ENCODE measurements at regions not wholly inside any gene's neighbourhood (a gene's known extent, or its start where the extent isn't known, plus 50 kb on each side); places are given as distances from the start of the nearest gene placed in this dataset.

- no peaks in the 10 kb centered on the region for H3K36me3 Mint-ChIP-seq (ENCODE audit: low read depth)
- peaks cover 21% of the 10 kb centered on the region for H3K27me3 Mint-ChIP-seq
- no peak overlapping the region for H3K4me3 Mint-ChIP-seq
- ChIA-PET CTCF (no interaction called here), POLR2A (no interaction called here)
- H3K4me1 Mint-ChIP-seq: no peaks in the 10 kb centered on the region
- H3K9me3 Mint-ChIP-seq: no peaks in the 10 kb centered on the region
- no peak overlapping the region for H3K27ac Mint-ChIP-seq
- no peak for DNase-seq
Observed at GRCh38 chr9:99531313-99531712, 290.4 kb upstream of the NR4A3 start.

GRCh38 chr9:99533421-99533820, 288.3 kb upstream of the NR4A3 start:
- DNase-seq: no peak
- ChIA-PET POLR2A (no interaction called here), CTCF (interaction anchor here (1.1 kb wide), 1 partner anchor 16 kb away, joined by 4 read pairs; no protein-coding TSS in a partner anchor)
- Mint-ChIP-seq H3K9me3 (no peaks in the 10 kb centered on the region), H3K27me3 (peaks cover 24% of the 10 kb centered on the region), H3K36me3 (ENCODE audit: low read depth) (no peaks in the 10 kb centered on the region), H3K4me3 (no peak overlapping the region), H3K27ac (no peak overlapping the region), H3K4me1 (no peaks in the 10 kb centered on the region)

GRCh38 chr9:99537996-99538395, 283.7 kb upstream of the NR4A3 start:
- Mint-ChIP-seq H3K27ac (no peak overlapping the region), H3K4me3 (no peak overlapping the region), H3K27me3 (peaks cover 15% of the 10 kb centered on the region), H3K4me1 (no peaks in the 10 kb centered on the region), H3K36me3 (ENCODE audit: low read depth) (no peaks in the 10 kb centered on the region), H3K9me3 (no peaks in the 10 kb centered on the region)
- POLR2A ChIA-PET: interaction anchor here (0.5 to 0.6 kb wide), 2 partner anchors 206 to 473 kb away, joined by 3 read pairs; no protein-coding TSS in a partner anchor
- CTCF ChIA-PET: no interaction called here
- no peak for DNase-seq

GRCh38 chr9:99544526-99544925, 277.2 kb upstream of the NR4A3 start:
- Mint-ChIP-seq H3K36me3 (ENCODE audit: low read depth) (no peaks in the 10 kb centered on the region), H3K27me3 (peaks cover 20% of the 10 kb centered on the region), H3K9me3 (no peaks in the 10 kb centered on the region), H3K27ac (no peak overlapping the region), H3K4me1 (no peaks in the 10 kb centered on the region), H3K4me3 (no peak overlapping the region)
- CTCF ChIA-PET: interaction anchor here (0.8 kb wide), 1 partner anchor 39 kb away, joined by 3 read pairs; no protein-coding TSS in a partner anchor
- POLR2A ChIA-PET: no interaction called here
- DNase-seq: no peak

- no peak for DNase-seq
- Mint-ChIP-seq H3K36me3 (ENCODE audit: low read depth) (no peaks in the 10 kb centered on the region), H3K4me1 (no peaks in the 10 kb centered on the region), H3K27ac (no peak overlapping the region), H3K4me3 (no peak overlapping the region), H3K27me3 (peaks cover 39% of the 10 kb centered on the region), H3K9me3 (peaks cover 2% of the 10 kb centered on the region)
- POLR2A ChIA-PET: no interaction called here
- CTCF ChIA-PET: no interaction called here
Observed at GRCh38 chr9:99549441-99549840, 272.2 kb upstream of the NR4A3 start.

- H3K27ac Mint-ChIP-seq: no peak overlapping the region
- H3K9me3 Mint-ChIP-seq: peaks cover 3% of the 10 kb centered on the region
- no peak for DNase-seq
- H3K36me3 Mint-ChIP-seq (ENCODE audit: low read depth): no peaks in the 10 kb centered on the region
- no peaks in the 10 kb centered on the region for H3K4me1 Mint-ChIP-seq
- H3K4me3 Mint-ChIP-seq: no peak overlapping the region
- POLR2A ChIA-PET: no interaction called here
- CTCF ChIA-PET: no interaction called here
- peaks cover 27% of the 10 kb centered on the region for H3K27me3 Mint-ChIP-seq
Observed at GRCh38 chr9:99555792-99556191, 265.9 kb upstream of the NR4A3 start.

GRCh38 chr9:99556998-99557397, 264.7 kb upstream of the NR4A3 start:
- peaks cover 3% of the 10 kb centered on the region for H3K9me3 Mint-ChIP-seq
- H3K27ac Mint-ChIP-seq: no peak overlapping the region
- CTCF ChIA-PET: no interaction called here
- peaks cover 25% of the 10 kb centered on the region for H3K27me3 Mint-ChIP-seq
- no peaks in the 10 kb centered on the region for H3K4me1 Mint-ChIP-seq
- H3K4me3 Mint-ChIP-seq: no peak overlapping the region
- no peaks in the 10 kb centered on the region for H3K36me3 Mint-ChIP-seq (ENCODE audit: low read depth)
- POLR2A ChIA-PET: no interaction called here
- no peak for DNase-seq

- H3K36me3 Mint-ChIP-seq (ENCODE audit: low read depth): no peaks in the 10 kb centered on the region
- H3K4me1 Mint-ChIP-seq: no peaks in the 10 kb centered on the region
- peaks cover 3% of the 10 kb centered on the region for H3K9me3 Mint-ChIP-seq
- no peak overlapping the region for H3K27ac Mint-ChIP-seq
- H3K27me3 Mint-ChIP-seq: peaks cover 18% of the 10 kb centered on the region
- DNase-seq: no peak
- ChIA-PET CTCF (no interaction called here), POLR2A (no interaction called here)
- no peak overlapping the region for H3K4me3 Mint-ChIP-seq
Observed at GRCh38 chr9:99557816-99558215, 263.9 kb upstream of the NR4A3 start.

GRCh38 chr9:99559776-99560175, 261.9 kb upstream of the NR4A3 start:
- H3K4me3 Mint-ChIP-seq: no peak overlapping the region
- POLR2A ChIA-PET: no interaction called here
- no peak overlapping the region for H3K27ac Mint-ChIP-seq
- DNase-seq: no peak
- peaks cover 3% of the 10 kb centered on the region for H3K9me3 Mint-ChIP-seq
- CTCF ChIA-PET: no interaction called here
- H3K36me3 Mint-ChIP-seq (ENCODE audit: low read depth): no peaks in the 10 kb centered on the region
- H3K27me3 Mint-ChIP-seq: peaks cover 10% of the 10 kb centered on the region
- H3K4me1 Mint-ChIP-seq: no peaks in the 10 kb centered on the region

- Mint-ChIP-seq H3K27ac (no peak overlapping the region), H3K27me3 (peaks cover 10% of the 10 kb centered on the region), H3K36me3 (ENCODE audit: low read depth) (no peaks in the 10 kb centered on the region), H3K4me1 (no peaks in the 10 kb centered on the region), H3K9me3 (peaks cover 3% of the 10 kb centered on the region), H3K4me3 (no peak overlapping the region)
- no peak for DNase-seq
- ChIA-PET POLR2A (no interaction called here), CTCF (no interaction called here)
Observed at GRCh38 chr9:99560561-99560960, 261.1 kb upstream of the NR4A3 start.

GRCh38 chr9:99561509-99561917, 260.2 kb upstream of the NR4A3 start:
- CTCF ChIA-PET: no interaction called here
- Mint-ChIP-seq H3K36me3 (ENCODE audit: low read depth) (no peaks in the 10 kb centered on the region), H3K4me3 (no peak overlapping the region)

GRCh38 chr9:99561961-99562565, 259.6 kb upstream of the NR4A3 start:
- peaks cover 3% of the 10 kb centered on the region for H3K9me3 Mint-ChIP-seq
- POLR2A ChIA-PET: no interaction called here
- DNase-seq: no peak
- peaks cover 10% of the 10 kb centered on the region for H3K27me3 Mint-ChIP-seq
- no peak overlapping the region for H3K4me3 Mint-ChIP-seq
- H3K36me3 Mint-ChIP-seq (ENCODE audit: low read depth): no peaks in the 10 kb centered on the region
- no peak overlapping the region for H3K27ac Mint-ChIP-seq
- no peaks in the 10 kb centered on the region for H3K4me1 Mint-ChIP-seq
- CTCF ChIA-PET: no interaction called here

More at GRCh38 chr9:99561509-99561917, 260.2 kb upstream of the NR4A3 start:
- Mint-ChIP-seq H3K27me3 (peaks cover 10% of the 10 kb centered on the region), H3K27ac (no peak overlapping the region), H3K4me1 (no peaks in the 10 kb centered on the region), H3K9me3 (peaks cover 3% of the 10 kb centered on the region)
- no peak for DNase-seq
- POLR2A ChIA-PET: no interaction called here

GRCh38 chr9:99563364-99563763, 258.3 kb upstream of the NR4A3 start:
- POLR2A ChIA-PET: no interaction called here
- H3K9me3 Mint-ChIP-seq: no peaks in the 10 kb centered on the region
- no peak overlapping the region for H3K4me3 Mint-ChIP-seq
- CTCF ChIA-PET: no interaction called here
- H3K4me1 Mint-ChIP-seq: no peaks in the 10 kb centered on the region
- no peak for DNase-seq
- no peaks in the 10 kb centered on the region for H3K36me3 Mint-ChIP-seq (ENCODE audit: low read depth)
- H3K27me3 Mint-ChIP-seq: peaks cover 11% of the 10 kb centered on the region
- no peak overlapping the region for H3K27ac Mint-ChIP-seq

- peaks cover 14% of the 10 kb centered on the region for H3K27me3 Mint-ChIP-seq
- CTCF ChIA-PET: no interaction called here
- no peaks in the 10 kb centered on the region for H3K9me3 Mint-ChIP-seq
- POLR2A ChIA-PET: no interaction called here
- no peak overlapping the region for H3K4me3 Mint-ChIP-seq
- H3K36me3 Mint-ChIP-seq (ENCODE audit: low read depth): no peaks in the 10 kb centered on the region
- H3K4me1 Mint-ChIP-seq: no peaks in the 10 kb centered on the region
- no peak overlapping the region for H3K27ac Mint-ChIP-seq
- no peak for DNase-seq
Observed at GRCh38 chr9:99565203-99565602, 256.5 kb upstream of the NR4A3 start.

Measured in activated CD4-positive, alpha-beta T cell treated with anti-CD3 and anti-CD28 coated beads, Interleukin-2, amount 10 ng/mL, durations not matched to agents 7 days and 5 days (primary cell).